Esophagus muscularis mucosa (tissue), 4 donors: ENCODE measurements at regions not wholly inside any gene's neighbourhood (a gene's known extent, or its start where the extent isn't known, plus 50 kb on each side); places are given as distances from the start of the nearest gene placed in this dataset.

Experiments used
- DNase-seq: peaks from one replicate; pipeline ENCODE4 v3.0.0-alpha.2; 2017; ENCODE audit errors: extremely low spot score
- H3K27ac ChIP-seq, 4 donors: fragments of 200-600 bp; sonication (generic); replicated peaks in 1 of 4; 1 replicate in 3 of 4; 2 replicates in 1 of 4; pipeline ENCODE4 v1.5.1; 2016 to 2019; ENCODE audit warnings: mild to moderate bottlenecking in 1 of 4
- H3K27me3 ChIP-seq, 4 donors: fragments of 200-600 bp; sonication (generic); one replicate each; pipeline versions ENCODE4 v1.5.1 to v1.6.0; 2016 to 2019
- H3K36me3 ChIP-seq, 4 donors: fragments of 200-600 bp; sonication (generic); one replicate each; pipeline ENCODE4 v1.5.1; 2016 to 2019
- H3K4me1 ChIP-seq, 4 donors: fragments of 200-600 bp; sonication (generic); one replicate each; pipeline ENCODE4 v1.5.1; 2016 to 2019
- H3K4me3 ChIP-seq, 4 donors: fragments of 200-600 bp; sonication (generic); 1 replicate in 2 of 4; 2 replicates in 2 of 4; pipeline ENCODE4 v1.5.1; 2016 to 2019; ENCODE audit warnings: mild to moderate bottlenecking in 4 of 4, moderate library complexity in 1 of 4
- H3K9me3 ChIP-seq, 4 donors: fragments of 200-600 bp; sonication (generic); 1 replicate in 3 of 4; 2 replicates in 1 of 4; pipeline ENCODE4 v1.5.1; 2016 to 2019
- EP300 ChIP-seq: sonication (generic); formaldehyde crosslinking; IDR thresholded peaks from one replicate; pipeline ENCODE4 v1.6.1; 2017; ENCODE audit warnings: antibody characterized with exemption
- POLR2A ChIP-seq: fragments of 450-650 bp; IDR thresholded peaks from one replicate; pipeline ENCODE4 v1.6.1; 2017; ENCODE audit warnings: antibody characterized with exemption, moderate library complexity, mild to moderate bottlenecking, low read depth
- POLR2AphosphoS5 ChIP-seq, 2 donors: sonication (generic); formaldehyde crosslinking; IDR thresholded peaks; one replicate each; pipeline ENCODE4 v1.6.1; 2017; ENCODE audit warnings: antibody characterized with exemption in 2 of 2
- WGBS: methylation state at CpG from one replicate; pipeline ENCODE4 v1.1.5; 2018; 5-methylcytosine and 5-hydroxymethylcytosine counted together
- intact Hi-C: fragments of 100-400 bp; cut with DNase I; formaldehyde crosslinking; loops from one replicate; pipeline ENCODE4 v1.15.1; 2023
- TF ChIP-seq, protein P1 (sequence below), 3 experiments: fragments of 200-600 bp in 2 of 3; fragments of 450-650 bp in 1 of 3; sonication (generic) in 2 of 3; IDR thresholded peaks; one replicate each; pipeline ENCODE4 v1.5.1; 2017 to 2019; ENCODE audit warnings: antibody characterized with exemption in 3 of 3, mild to moderate bottlenecking in 2 of 3, moderate library complexity in 1 of 3

GRCh38 chr7:32283546-32283945 is 206.6 kb downstream of the LSM5 start:
- Histone ChIP-seq H3K27ac (no peak overlapping the region), H3K9me3 (no peaks in the 10 kb centered on the region), H3K4me1 (no peaks in the 10 kb centered on the region), H3K4me3 (no peak overlapping the region), H3K36me3 (no peaks in the 10 kb centered on the region), H3K27me3 (no peaks in the 10 kb centered on the region)
- no peak for DNase-seq
- 87% methylated on average over 6 of the region's 6 CpGs for WGBS
- intact Hi-C loops: no loop called here
- TF ChIP-seq EP300 (no peak), POLR2AphosphoS5 (IDR thresholded peaks at IDR 0.05) (no peak), POLR2A (no peak)
- TF ChIP-seq, protein P1, sequence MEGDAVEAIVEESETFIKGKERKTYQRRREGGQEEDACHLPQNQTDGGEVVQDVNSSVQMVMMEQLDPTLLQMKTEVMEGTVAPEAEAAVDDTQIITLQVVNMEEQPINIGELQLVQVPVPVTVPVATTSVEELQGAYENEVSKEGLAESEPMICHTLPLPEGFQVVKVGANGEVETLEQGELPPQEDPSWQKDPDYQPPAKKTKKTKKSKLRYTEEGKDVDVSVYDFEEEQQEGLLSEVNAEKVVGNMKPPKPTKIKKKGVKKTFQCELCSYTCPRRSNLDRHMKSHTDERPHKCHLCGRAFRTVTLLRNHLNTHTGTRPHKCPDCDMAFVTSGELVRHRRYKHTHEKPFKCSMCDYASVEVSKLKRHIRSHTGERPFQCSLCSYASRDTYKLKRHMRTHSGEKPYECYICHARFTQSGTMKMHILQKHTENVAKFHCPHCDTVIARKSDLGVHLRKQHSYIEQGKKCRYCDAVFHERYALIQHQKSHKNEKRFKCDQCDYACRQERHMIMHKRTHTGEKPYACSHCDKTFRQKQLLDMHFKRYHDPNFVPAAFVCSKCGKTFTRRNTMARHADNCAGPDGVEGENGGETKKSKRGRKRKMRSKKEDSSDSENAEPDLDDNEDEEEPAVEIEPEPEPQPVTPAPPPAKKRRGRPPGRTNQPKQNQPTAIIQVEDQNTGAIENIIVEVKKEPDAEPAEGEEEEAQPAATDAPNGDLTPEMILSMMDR (IDR thresholded peaks at IDR 0.05): no peak

DNA sequence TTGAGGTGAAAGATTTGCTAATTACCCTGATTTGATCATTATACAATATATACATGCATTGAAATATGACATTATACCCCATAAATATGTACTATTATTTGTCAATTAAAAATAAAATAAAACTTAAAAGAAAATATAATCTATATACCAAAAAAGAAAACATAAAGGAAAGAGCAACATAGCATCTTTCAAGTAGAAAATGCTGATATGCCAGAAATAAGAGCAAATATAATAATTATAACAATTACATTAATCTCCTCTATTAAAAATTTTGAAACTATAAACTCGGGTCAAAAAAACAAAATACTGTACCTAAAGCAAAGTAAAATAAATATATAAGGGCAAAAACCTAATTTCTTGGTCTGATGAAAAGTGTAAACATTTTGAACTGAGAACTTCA is 209.3 kb upstream of the PDE1C start:
- no peak for DNase-seq
- Histone ChIP-seq H3K9me3 (no peaks in the 10 kb centered on the region), H3K4me1 (no peaks in the 10 kb centered on the region), H3K4me3 (no peak overlapping the region), H3K36me3 (no peaks in the 10 kb centered on the region), H3K27me3 (no peaks in the 10 kb centered on the region), H3K27ac (no peak overlapping the region)
- intact Hi-C loops: no loop called here
- WGBS: 66% methylated on average over 1 of the region's 1 CpG
- TF ChIP-seq EP300 (no peak), POLR2A (no peak), POLR2AphosphoS5 (IDR thresholded peaks at IDR 0.05) (no peak)
- TF ChIP-seq, protein P1 (IDR thresholded peaks at IDR 0.05): no peak

GRCh38 chr7:32275216-32276009 is 205.2 kb upstream of the PDE1C start:
- no peak for DNase-seq
- Histone ChIP-seq H3K4me3 (no peak overlapping the region), H3K4me1 (no peaks in the 10 kb centered on the region), H3K36me3 (no peaks in the 10 kb centered on the region), H3K27me3 (no peaks in the 10 kb centered on the region), H3K9me3 (no peaks in the 10 kb centered on the region), H3K27ac (no peak overlapping the region)
- TF ChIP-seq POLR2A (no peak), POLR2AphosphoS5 (IDR thresholded peaks at IDR 0.05) (no peak), EP300 (no peak)
- TF ChIP-seq, protein P1 (IDR thresholded peaks at IDR 0.05): no peak
- 43% methylated on average over 3 of the region's 3 CpGs for WGBS
- intact Hi-C loops: no loop called here

- intact Hi-C loops: no loop called here
These were observed 203.1 kb upstream of the PDE1C start for GRCh38 chr7:32273297-32273696.

More at GRCh38 chr7:32273297-32273696, 203.1 kb upstream of the PDE1C start:
- H3K4me1 ChIP-seq: no peaks in the 10 kb centered on the region
- 90% methylated on average over 1 of the region's 1 CpG for WGBS
- no peaks in the 10 kb centered on the region for H3K27me3 ChIP-seq
- H3K9me3 ChIP-seq: no peaks in the 10 kb centered on the region
- no peaks in the 10 kb centered on the region for H3K36me3 ChIP-seq
- TF ChIP-seq EP300 (no peak), POLR2AphosphoS5 (IDR thresholded peaks at IDR 0.05) (no peak), POLR2A (no peak)
- TF ChIP-seq, protein P1 (IDR thresholded peaks at IDR 0.05): no peak
- no peak for DNase-seq
- no peak overlapping the region for H3K27ac ChIP-seq
- H3K4me3 ChIP-seq: no peak overlapping the region
